ENCODE measurements at regions not wholly inside any gene's neighbourhood (a gene's known extent, or its start where the extent isn't known, plus 50 kb on each side); places are given as distances from the start of the nearest gene placed in this dataset.
"Not testable (repeated sequence)": the region's sequence is repeated elsewhere in the genome, so short reads cannot be mapped to it uniquely, and the experiment has no call there.

- no peak for DNase-seq
Observed at GRCh38 chr12:91640021-91640420, 457.4 kb upstream of the DCN start.

GRCh38 chr12:91639327-91639726 is 456.7 kb upstream of the DCN start:
- DNase-seq, result no peak

GRCh38 chr12:91637789-91638624 is 455.4 kb upstream of the DCN start:
- DNase-seq, result no peak

GRCh38 chr12:91636721-91637120 is 454.1 kb upstream of the DCN start:
- DNase-seq, result no peak

- DNase-seq, result not testable (repeated sequence)
Observed at GRCh38 chr12:91634386-91634713, 451.7 kb upstream of the DCN start.

- no peak for DNase-seq
Observed at GRCh38 chr12:91633734-91634357, 451.2 kb upstream of the DCN start.

- no peak for DNase-seq
Observed at GRCh38 chr12:91633206-91633605, 450.6 kb upstream of the DCN start.

GRCh38 chr12:91632042-91632786 is 449.6 kb upstream of the DCN start:
- no peak for DNase-seq

GRCh38 chr12:91630596-91631293 is 448.1 kb upstream of the DCN start:
- DNase-seq, result no peak

GRCh38 chr12:91630083-91630482 is 447.5 kb upstream of the DCN start:
- DNase-seq, result peak; percentile 28

- no peak for DNase-seq
Observed at GRCh38 chr12:91629440-91629839, 446.8 kb upstream of the DCN start.

GRCh38 chr12:91628656-91629055 is 446.0 kb upstream of the DCN start:
- no peak for DNase-seq

- DNase-seq, result no peak
Observed at GRCh38 chr12:91627225-91627624, 444.6 kb upstream of the DCN start.

GRCh38 chr12:91622981-91623380 is 440.4 kb upstream of the DCN start:
- no peak for DNase-seq

GRCh38 chr12:91622037-91622436 is 439.4 kb upstream of the DCN start:
- no peak for DNase-seq

- peak; percentile 96 for DNase-seq
Observed at GRCh38 chr12:91620992-91621391, 438.4 kb upstream of the DCN start.

GRCh38 chr12:91620422-91620821 is 437.8 kb upstream of the DCN start:
- DNase-seq, result no peak

GRCh38 chr12:91618281-91618680 is 435.7 kb upstream of the DCN start:
- DNase-seq, result peak; percentile 54

- DNase-seq, result no peak
Observed at GRCh38 chr12:91617818-91618217, 435.2 kb upstream of the DCN start.

- DNase-seq, result no peak
Observed at GRCh38 chr12:91616416-91616815, 433.8 kb upstream of the DCN start.

GRCh38 chr12:91613223-91613779 is 430.7 kb upstream of the DCN start:
- DNase-seq, result no peak

GRCh38 chr12:91610561-91610960 is 427.9 kb upstream of the DCN start:
- DNase-seq, result no peak

GRCh38 chr12:91609283-91609682 is 426.7 kb upstream of the DCN start:
- DNase-seq, result no peak
